ENCODE measurements at regions not wholly inside any gene's neighbourhood (a gene's known extent, or its start where the extent isn't known, plus 50 kb on each side); places are given as distances from the start of the nearest gene placed in this dataset.

DNA sequence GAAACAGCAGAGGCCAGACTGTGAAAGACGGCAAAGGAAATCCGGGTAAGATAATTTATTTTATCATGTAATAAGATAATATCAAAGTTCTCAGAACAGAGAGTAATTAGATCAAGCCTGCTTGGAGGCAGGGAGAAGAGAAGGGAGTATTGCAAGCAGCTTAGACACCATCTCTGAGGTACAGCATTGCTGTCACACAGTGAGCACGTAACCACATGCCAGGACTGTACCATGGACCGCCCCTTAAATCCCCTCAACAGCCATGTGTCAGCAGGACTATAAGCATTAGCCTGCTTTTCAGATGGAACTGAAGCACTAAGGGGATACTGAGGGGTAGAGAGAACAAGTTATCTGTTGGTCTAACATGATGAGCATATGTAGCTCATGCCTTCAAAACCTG lies 141.5 kb downstream of the C6orf118 start:
- no peaks in the 10 kb centered on the region for H3K36me3 Mint-ChIP-seq (ENCODE audit: low read depth)
- TF ChIP-seq, protein P1, sequence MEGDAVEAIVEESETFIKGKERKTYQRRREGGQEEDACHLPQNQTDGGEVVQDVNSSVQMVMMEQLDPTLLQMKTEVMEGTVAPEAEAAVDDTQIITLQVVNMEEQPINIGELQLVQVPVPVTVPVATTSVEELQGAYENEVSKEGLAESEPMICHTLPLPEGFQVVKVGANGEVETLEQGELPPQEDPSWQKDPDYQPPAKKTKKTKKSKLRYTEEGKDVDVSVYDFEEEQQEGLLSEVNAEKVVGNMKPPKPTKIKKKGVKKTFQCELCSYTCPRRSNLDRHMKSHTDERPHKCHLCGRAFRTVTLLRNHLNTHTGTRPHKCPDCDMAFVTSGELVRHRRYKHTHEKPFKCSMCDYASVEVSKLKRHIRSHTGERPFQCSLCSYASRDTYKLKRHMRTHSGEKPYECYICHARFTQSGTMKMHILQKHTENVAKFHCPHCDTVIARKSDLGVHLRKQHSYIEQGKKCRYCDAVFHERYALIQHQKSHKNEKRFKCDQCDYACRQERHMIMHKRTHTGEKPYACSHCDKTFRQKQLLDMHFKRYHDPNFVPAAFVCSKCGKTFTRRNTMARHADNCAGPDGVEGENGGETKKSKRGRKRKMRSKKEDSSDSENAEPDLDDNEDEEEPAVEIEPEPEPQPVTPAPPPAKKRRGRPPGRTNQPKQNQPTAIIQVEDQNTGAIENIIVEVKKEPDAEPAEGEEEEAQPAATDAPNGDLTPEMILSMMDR (IDR thresholded peaks at IDR 0.05): no peak
- H3K27ac Mint-ChIP-seq: no peak overlapping the region

DNA sequence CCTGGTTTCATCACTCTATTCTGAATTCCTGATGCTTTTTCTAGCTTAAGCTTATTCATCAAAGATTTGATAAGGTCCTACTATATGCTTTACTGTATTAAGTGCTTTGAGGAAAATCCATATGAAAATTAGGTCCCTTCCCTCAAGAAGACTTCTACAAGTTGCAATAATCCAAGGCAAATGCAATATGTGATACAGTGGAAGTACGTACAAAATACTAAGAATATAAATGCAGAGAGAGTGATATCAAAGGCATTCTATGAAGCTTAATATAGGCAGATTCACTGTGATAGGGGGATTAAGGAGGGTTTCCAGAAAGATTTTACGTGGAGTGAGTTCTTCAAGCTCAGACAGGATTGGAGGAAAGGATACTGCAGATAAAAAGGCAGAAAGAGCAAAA lies 142.1 kb downstream of the C6orf118 start:
- DNase-seq (no peak), ATAC-seq (ENCODE audit: poor library complexity) (no peak)
- H3K36me3 Mint-ChIP-seq (ENCODE audit: low read depth): no peaks in the 10 kb centered on the region
- Histone ChIP-seq H3K36me3 (ENCODE audit: insufficient read depth, low read length) (no peaks in the 10 kb centered on the region), H3K27me3 (ENCODE audit: control insufficient read depth in 1 of 2, insufficient read depth in 2 of 2, low read length in 2 of 2) (no peaks in the 10 kb centered on the region), H3K4me3 (ENCODE audit: low read length) (no peak overlapping the region), H3K9me3 (ENCODE audit: control insufficient read depth in 1 of 2, insufficient read depth in 1 of 2, low read length in 2 of 2) (peaks cover 0 to 7% of the 10 kb centered on the region in 2 experiments), H3K27ac (ENCODE audit: low read depth in 1 of 2, low read length in 2 of 2) (no peak overlapping the region), H3K4me1 (ENCODE audit: insufficient read depth, low read length) (no peaks in the 10 kb centered on the region)
- ChIA-PET POLR2A (no interaction called here), CTCF (no interaction called here)
- H3K4me1 Mint-ChIP-seq (ENCODE audit: low read depth): no peaks in the 10 kb centered on the region
- H3K27me3 Mint-ChIP-seq: no peaks in the 10 kb centered on the region
- intact Hi-C loops (cut with DNase I, micrococcal nuclease): no loop called here
- peaks cover 17% of the 10 kb centered on the region for H3K9me3 Mint-ChIP-seq
- TF ChIP-seq, protein P1 (IDR thresholded peaks at IDR 0.05): no peak
- no peak overlapping the region for H3K4me3 Mint-ChIP-seq
- H3K27ac Mint-ChIP-seq: no peak overlapping the region

More for the DNA sequence above, 141.5 kb downstream of the C6orf118 start:
- CTCF ChIA-PET: no interaction called here
- ATAC-seq (ENCODE audit: poor library complexity): no peak
- Mint-ChIP-seq H3K9me3 (peaks cover 19% of the 10 kb centered on the region), H3K4me3 (no peak overlapping the region), H3K27me3 (no peaks in the 10 kb centered on the region), H3K4me1 (ENCODE audit: low read depth) (no peaks in the 10 kb centered on the region)
- Histone ChIP-seq H3K27me3 (ENCODE audit: control insufficient read depth in 1 of 2, insufficient read depth in 2 of 2, low read length in 2 of 2) (no peaks in the 10 kb centered on the region), H3K36me3 (ENCODE audit: insufficient read depth, low read length) (no peaks in the 10 kb centered on the region), H3K4me1 (ENCODE audit: insufficient read depth, low read length) (no peaks in the 10 kb centered on the region), H3K9me3 (ENCODE audit: control insufficient read depth in 1 of 2, insufficient read depth in 1 of 2, low read length in 2 of 2) (peaks cover 0 to 7% of the 10 kb centered on the region in 2 experiments), H3K4me3 (ENCODE audit: low read length) (no peak overlapping the region), H3K27ac (ENCODE audit: low read depth in 1 of 2, low read length in 2 of 2) (no peak overlapping the region)
- POLR2A ChIA-PET: no interaction called here
- DNase-seq: no peak
- intact Hi-C loops (cut with DNase I, micrococcal nuclease): no loop called here

DNA sequence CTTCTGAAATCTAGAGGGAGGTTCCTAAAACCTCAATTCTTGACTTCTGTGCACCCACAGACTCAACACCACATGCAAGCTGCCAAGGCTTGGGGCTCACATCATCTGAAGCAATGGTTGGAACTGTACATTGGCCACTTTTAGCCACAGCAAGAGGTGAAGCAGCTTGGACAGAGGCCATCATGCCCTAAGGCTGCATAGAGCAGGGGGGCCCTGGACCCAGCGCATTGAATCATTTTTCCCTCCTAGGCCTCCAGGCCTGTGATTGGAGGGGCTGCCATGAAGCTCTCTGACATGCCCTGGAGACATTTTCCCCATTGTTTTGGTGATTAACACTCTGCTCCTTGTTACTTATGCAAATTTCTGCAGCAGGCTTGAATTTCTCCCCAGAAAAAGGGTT lies 145.9 kb downstream of the C6orf118 start:
- Mint-ChIP-seq H3K27me3 (no peaks in the 10 kb centered on the region), H3K4me1 (ENCODE audit: low read depth) (no peaks in the 10 kb centered on the region), H3K27ac (no peak overlapping the region), H3K4me3 (no peak overlapping the region), H3K9me3 (peaks cover 13% of the 10 kb centered on the region), H3K36me3 (ENCODE audit: low read depth) (no peaks in the 10 kb centered on the region)
- DNase-seq: no peak
- POLR2A ChIA-PET: no interaction called here
- H3K27me3 ChIP-seq (ENCODE audit: control insufficient read depth in 1 of 2, insufficient read depth in 2 of 2, low read length in 2 of 2): no peaks in the 10 kb centered on the region
- no peak overlapping the region for H3K27ac ChIP-seq (ENCODE audit: low read depth in 1 of 2, low read length in 2 of 2)
- no peak for ATAC-seq (ENCODE audit: poor library complexity)
- no peaks in the 10 kb centered on the region for H3K36me3 ChIP-seq (ENCODE audit: insufficient read depth, low read length)
- intact Hi-C loops (cut with DNase I, micrococcal nuclease): no loop called here
- TF ChIP-seq, protein P1 (IDR thresholded peaks at IDR 0.05): no peak
- no peaks in the 10 kb centered on the region for H3K4me1 ChIP-seq (ENCODE audit: insufficient read depth, low read length)
- CTCF ChIA-PET: no interaction called here
- H3K4me3 ChIP-seq (ENCODE audit: low read length): no peak overlapping the region
- peaks cover 0 to 7% of the 10 kb centered on the region in 2 experiments for H3K9me3 ChIP-seq (ENCODE audit: control insufficient read depth in 1 of 2, insufficient read depth in 1 of 2, low read length in 2 of 2)

All from CD4-positive, alpha-beta T cell (primary cell).